ELR (cell line): ENCODE measurements at regions not wholly inside any gene's neighbourhood (a gene's known extent, or its start where the extent isn't known, plus 50 kb on each side); places are given as distances from the start of the nearest gene placed in this dataset.

Experiments
- DNase-seq: peaks from one replicate; pipeline ENCODE4 v3.0.0-alpha.2; 2015; ENCODE audit warnings: low read depth

- DNase-seq, result no peak
Observed at GRCh38 chr10:5310914-5311313, 53.9 kb upstream of the UCN3 start.

- DNase-seq, result no peak
Observed at GRCh38 chr10:5311617-5312016, 53.1 kb upstream of the UCN3 start.

GRCh38 chr10:5314840-5315239, 49.9 kb upstream of the UCN3 start:
- DNase-seq, result no peak
